HG03439 (cell line): ENCODE measurements at regions not wholly inside any gene's neighbourhood (a gene's known extent, or its start where the extent isn't known, plus 50 kb on each side); places are given as distances from the start of the nearest gene placed in this dataset.
"Not testable (repeated sequence)": the region's sequence is repeated elsewhere in the genome, so short reads cannot be mapped to it uniquely, and the experiment has no call there.

Experiments used
- ATAC-seq: cut with Tn5 transposase; IDR thresholded peaks from one replicate; pipeline ENCODE4 v1.9.1; 2021; ENCODE audit warnings: mild to moderate bottlenecking, moderate library complexity; ENCODE audit not compliant: unreplicated experiment

- no peak for ATAC-seq
Observed at GRCh38 chr14:89056394-89056793, 231.9 kb downstream of the TTC8 start.

GRCh38 chr14:89058697-89059096 lies 234.2 kb downstream of the TTC8 start:
- ATAC-seq, result no peak

- ATAC-seq, result no peak
Observed at GRCh38 chr14:89060191-89060590, 235.7 kb downstream of the TTC8 start.

- no peak for ATAC-seq
Observed at GRCh38 chr14:89061696-89062095, 237.2 kb downstream of the TTC8 start.

- no peak for ATAC-seq
Observed at GRCh38 chr14:89065879-89066278, 241.4 kb downstream of the TTC8 start.

- ATAC-seq, result no peak
Observed at GRCh38 chr14:89067293-89067972, 243.0 kb downstream of the TTC8 start.

GRCh38 chr14:89078021-89078795 lies 253.8 kb downstream of the TTC8 start:
- ATAC-seq, result no peak

GRCh38 chr14:89085231-89085731 lies 260.8 kb downstream of the TTC8 start:
- ATAC-seq, result no peak

- no peak for ATAC-seq
Observed at GRCh38 chr14:89085737-89086382, 261.4 kb downstream of the TTC8 start.

GRCh38 chr14:89088530-89088929 lies 264.1 kb downstream of the TTC8 start:
- no peak for ATAC-seq

- no peak for ATAC-seq
Observed at GRCh38 chr14:89089330-89089729, 264.9 kb downstream of the TTC8 start.

GRCh38 chr14:89091781-89092180 lies 267.3 kb downstream of the TTC8 start:
- no peak for ATAC-seq

GRCh38 chr14:89093083-89093730 lies 268.8 kb downstream of the TTC8 start:
- ATAC-seq, result no peak

- no peak for ATAC-seq
Observed at GRCh38 chr14:89095036-89095435, 270.6 kb downstream of the TTC8 start.

GRCh38 chr14:89096946-89097345 lies 272.5 kb downstream of the TTC8 start:
- no peak for ATAC-seq

- ATAC-seq, result no peak
Observed at GRCh38 chr14:89098254-89098653, 273.8 kb downstream of the TTC8 start.

GRCh38 chr14:89104171-89104817 lies 279.8 kb downstream of the TTC8 start:
- not testable (repeated sequence) for ATAC-seq

- ATAC-seq, result not testable (repeated sequence)
Observed at GRCh38 chr14:89104861-89105260, 280.4 kb downstream of the TTC8 start.
